IPS-18c (cell line): ENCODE measurements at regions not wholly inside any gene's neighbourhood (a gene's known extent, or its start where the extent isn't known, plus 50 kb on each side); places are given as distances from the start of the nearest gene placed in this dataset.

ENCODE experiments used
- H3K4me3 ChIP-seq: 2 replicates; pipeline ENCODE4 v1.7.0; 2013; ENCODE audit warnings: low read depth, mild to moderate bottlenecking, low read length, moderate library complexity; ENCODE audit not compliant: insufficient read depth
- H3K9me3 ChIP-seq: one replicate; pipeline ENCODE4 v1.6.1; 2013; ENCODE audit warnings: mild to moderate bottlenecking, low read length, moderate library complexity; ENCODE audit not compliant: control insufficient read depth, insufficient read depth

- Histone ChIP-seq H3K4me3 (no peak overlapping the region), H3K9me3 (no peaks in the 10 kb centered on the region)
These were observed 149.8 kb upstream of the RPL38 start for GRCh38 chr17:74053712-74054078.

- no peaks in the 10 kb centered on the region for H3K9me3 ChIP-seq
These were observed 149.2 kb upstream of the RPL38 start for GRCh38 chr17:74054249-74054648.

GRCh38 chr17:74055508-74056160 is 147.8 kb upstream of the RPL38 start:
- Histone ChIP-seq H3K9me3 (no peaks in the 10 kb centered on the region), H3K4me3 (no peak overlapping the region)

More at GRCh38 chr17:74054249-74054648, 149.2 kb upstream of the RPL38 start:
- no peak overlapping the region for H3K4me3 ChIP-seq

GRCh38 chr17:74059479-74060240 is 143.8 kb upstream of the RPL38 start:
- H3K9me3 ChIP-seq: no peaks in the 10 kb centered on the region
- no peak overlapping the region for H3K4me3 ChIP-seq

GRCh38 chr17:74061758-74062157 is 141.7 kb upstream of the RPL38 start:
- H3K4me3 ChIP-seq: no peak overlapping the region

GRCh38 chr17:74062234-74062633 is 141.2 kb upstream of the RPL38 start:
- Histone ChIP-seq H3K9me3 (no peaks in the 10 kb centered on the region), H3K4me3 (no peak overlapping the region)

More at GRCh38 chr17:74061758-74062157, 141.7 kb upstream of the RPL38 start:
- H3K9me3 ChIP-seq: no peaks in the 10 kb centered on the region

GRCh38 chr17:74063439-74063838 is 140.0 kb upstream of the RPL38 start:
- H3K4me3 ChIP-seq: no peak overlapping the region
- no peaks in the 10 kb centered on the region for H3K9me3 ChIP-seq

GRCh38 chr17:74070374-74070773 is 133.1 kb upstream of the RPL38 start:
- Histone ChIP-seq H3K9me3 (no peaks in the 10 kb centered on the region), H3K4me3 (no peak overlapping the region)

GRCh38 chr17:74070998-74071679 is 132.3 kb upstream of the RPL38 start:
- H3K9me3 ChIP-seq: no peaks in the 10 kb centered on the region

GRCh38 chr17:74072340-74072739 is 131.1 kb upstream of the RPL38 start:
- H3K9me3 ChIP-seq: no peaks in the 10 kb centered on the region
- no peak overlapping the region for H3K4me3 ChIP-seq

More at GRCh38 chr17:74070998-74071679, 132.3 kb upstream of the RPL38 start:
- H3K4me3 ChIP-seq: no peak overlapping the region

GRCh38 chr17:74076446-74076845 is 127.0 kb upstream of the RPL38 start:
- Histone ChIP-seq H3K4me3 (no peak overlapping the region), H3K9me3 (no peaks in the 10 kb centered on the region)

GRCh38 chr17:74077231-74077630 is 126.2 kb upstream of the RPL38 start:
- H3K9me3 ChIP-seq: no peaks in the 10 kb centered on the region

GRCh38 chr17:74078363-74078941 is 125.0 kb upstream of the RPL38 start:
- no peak overlapping the region for H3K4me3 ChIP-seq
- H3K9me3 ChIP-seq: no peaks in the 10 kb centered on the region

More at GRCh38 chr17:74077231-74077630, 126.2 kb upstream of the RPL38 start:
- no peak overlapping the region for H3K4me3 ChIP-seq

GRCh38 chr17:74079537-74080300 is 123.8 kb upstream of the RPL38 start:
- Histone ChIP-seq H3K4me3 (no peak overlapping the region), H3K9me3 (no peaks in the 10 kb centered on the region)

- H3K9me3 ChIP-seq: no peaks in the 10 kb centered on the region
- H3K4me3 ChIP-seq: no peak overlapping the region
These were observed 122.6 kb upstream of the RPL38 start for GRCh38 chr17:74080656-74081582.

GRCh38 chr17:74082886-74083285 is 120.6 kb upstream of the RPL38 start:
- H3K4me3 ChIP-seq: no peak overlapping the region

More at GRCh38 chr17:74082886-74083285, 120.6 kb upstream of the RPL38 start:
- no peaks in the 10 kb centered on the region for H3K9me3 ChIP-seq
